Activated CD8-positive, alpha-beta T cell treated with anti-CD3 and anti-CD28 coated beads for 36 hours (primary cell): ENCODE measurements at regions not wholly inside any gene's neighbourhood (a gene's known extent, or its start where the extent isn't known, plus 50 kb on each side); places are given as distances from the start of the nearest gene placed in this dataset.

Experiments
- ATAC-seq: fragments of 200-7000 bp; cut with Tn5 transposase; one replicate; pipeline ENCODE4 v1.10.0; 2021; ENCODE audit warnings: mild to moderate bottlenecking, moderate library complexity
- CTCF ChIA-PET: fragments of 350-600 bp; sonication (Branson Sonifier 250); formaldehyde crosslinking; loops from one replicate; lab custom pipeline; 2021; ENCODE audit warnings: antibody characterized with exemption; lab: Charles Lee
- POLR2A ChIA-PET: fragments of 350-600 bp; sonication (Branson Sonifier 250); formaldehyde crosslinking; loops from one replicate; lab custom pipeline; 2021; ENCODE audit warnings: antibody characterized with exemption; lab: Charles Lee
- DNase-seq: peaks from one replicate; pipeline ENCODE4 v3.0.0-alpha.2; 2020
- H3K27ac Mint-ChIP-seq: one replicate; pipeline ENCODE4 v1.8.0; 2021; ENCODE audit warnings: mild to moderate bottlenecking, mixed read lengths
- H3K27me3 Mint-ChIP-seq: one replicate; pipeline ENCODE4 v1.8.0; 2021; ENCODE audit warnings: mixed read lengths
- H3K36me3 Mint-ChIP-seq: one replicate; pipeline ENCODE4 v1.8.0; 2021; ENCODE audit warnings: low read depth, mixed read lengths
- H3K4me1 Mint-ChIP-seq: one replicate; pipeline ENCODE4 v1.8.0; 2021; ENCODE audit warnings: low read depth, mixed read lengths
- H3K4me3 Mint-ChIP-seq: one replicate; pipeline ENCODE4 v1.8.0; 2021; ENCODE audit warnings: mild to moderate bottlenecking, moderate library complexity, mixed read lengths
- H3K9me3 Mint-ChIP-seq: one replicate; pipeline ENCODE4 v1.8.0; 2021; ENCODE audit warnings: mixed read lengths
- CTCF ChIP-seq: fragments of 200-600 bp; IDR thresholded peaks from one replicate; pipeline ENCODE4 v1.8.0; 2022; ENCODE audit warnings: antibody characterized with exemption, mild to moderate bottlenecking
- intact Hi-C: fragments of 100-400 bp; cut with micrococcal nuclease; formaldehyde crosslinking; loops from one replicate; pipeline ENCODE4 v1.10.0; 2022

- Mint-ChIP-seq H3K9me3 (no peaks in the 10 kb centered on the region), H3K27ac (no peak overlapping the region), H3K4me3 (no peak overlapping the region), H3K36me3 (no peaks in the 10 kb centered on the region), H3K4me1 (peaks cover 7% of the 10 kb centered on the region), H3K27me3 (peaks cover 64% of the 10 kb centered on the region)
- no peak for ATAC-seq
- POLR2A ChIA-PET, result no interaction called here
- DNase-seq, result no peak
- intact Hi-C loops, result no loop called here
- CTCF ChIA-PET, result no interaction called here
- no peak for TF ChIP-seq CTCF
Measured at GRCh38 chr18:26653943-26654615, 105.7 kb upstream of the KCTD1 start.

GRCh38 chr18:26652501-26652900 is 104.1 kb upstream of the KCTD1 start:
- POLR2A ChIA-PET, result no interaction called here
- peaks cover 50% of the 10 kb centered on the region for H3K27me3 Mint-ChIP-seq
- intact Hi-C loops, result no loop called here
- DNase-seq (no peak), ATAC-seq (no peak)
- peaks cover 5% of the 10 kb centered on the region for H3K4me1 Mint-ChIP-seq
- H3K36me3 Mint-ChIP-seq, result no peaks in the 10 kb centered on the region
- TF ChIP-seq CTCF, result no peak
- H3K4me3 Mint-ChIP-seq, result no peak overlapping the region
- no peaks in the 10 kb centered on the region for H3K9me3 Mint-ChIP-seq
- CTCF ChIA-PET, result interaction anchor here (1.0 kb wide), 1 partner anchor 269 kb away, joined by 3 read pairs; no protein-coding TSS in a partner anchor
- H3K27ac Mint-ChIP-seq, result no peak overlapping the region

- POLR2A ChIA-PET, result no interaction called here
- Mint-ChIP-seq H3K27me3 (peaks cover 43% of the 10 kb centered on the region), H3K9me3 (no peaks in the 10 kb centered on the region), H3K4me1 (no peaks in the 10 kb centered on the region), H3K27ac (no peak overlapping the region), H3K36me3 (no peaks in the 10 kb centered on the region), H3K4me3 (no peak overlapping the region)
- no peak for TF ChIP-seq CTCF
- DNase-seq (no peak), ATAC-seq (no peak)
- CTCF ChIA-PET, result no interaction called here
- intact Hi-C loops, result no loop called here
Measured at GRCh38 chr18:26650310-26651268, 102.2 kb upstream of the KCTD1 start.

GRCh38 chr18:26649193-26649543 is 100.8 kb upstream of the KCTD1 start:
- peaks cover 29% of the 10 kb centered on the region for H3K27me3 Mint-ChIP-seq
- no peaks in the 10 kb centered on the region for H3K4me1 Mint-ChIP-seq
- H3K9me3 Mint-ChIP-seq, result no peaks in the 10 kb centered on the region
- CTCF ChIA-PET, result interaction anchor here (0.7 to 1.0 kb wide), 3 partner anchors 16 to 266 kb away, joined by 3 to 5 read pairs (median 3); no protein-coding TSS in a partner anchor
- intact Hi-C loops, result loop anchor here (10.0 kb wide), 2 partner anchors 56 to 244 kb away; no protein-coding TSS in a partner anchor
- no peak for ATAC-seq
- no peak overlapping the region for H3K4me3 Mint-ChIP-seq
- no peaks in the 10 kb centered on the region for H3K36me3 Mint-ChIP-seq
- POLR2A ChIA-PET, result no interaction called here
- no peak overlapping the region for H3K27ac Mint-ChIP-seq
- no peak for DNase-seq
- no peak for TF ChIP-seq CTCF
